IMR-90 (cell line): ENCODE measurements at regions not wholly inside any gene's neighbourhood (a gene's known extent, or its start where the extent isn't known, plus 50 kb on each side); places are given as distances from the start of the nearest gene placed in this dataset.

Source experiments
- ATAC-seq: fragments of 200-7000 bp; cut with Tn5 transposase; 2 replicates; pipeline ENCODE4 v1.9.1; 2020; ENCODE audit warnings: low read depth, mild to moderate bottlenecking, moderate library complexity
- BruUV-seq: library from RNA; stranded (reverse); fragments of 400-500 nt; replicated peaks from 2 replicates; lab custom pipeline; 2021; lab: Mats Ljungman, UMichigan
- CTCF ChIA-PET: fragments of 300-600 bp; formaldehyde crosslinking; extraction: SDS; loops from one replicate; lab custom pipeline; 2021; ENCODE audit warnings: antibody characterized with exemption; lab: Yijun Ruan, JAX
- POLR2A ChIA-PET: fragments of 300-600 bp; sonication (Branson Sonifier 250); formaldehyde crosslinking; loops from one replicate; lab custom pipeline; 2022; ENCODE audit warnings: antibody characterized with exemption; ENCODE audit not compliant: unreplicated experiment; lab: Charles Lee
- DNase-seq: peaks from one replicate; pipeline ENCODE4 v3.0.0; 2013
- H2AFZ ChIP-seq: replicated peaks from 2 replicates; pipeline ENCODE3; 2013; ENCODE audit warnings: low read length, mild to moderate bottlenecking; ENCODE audit not compliant: poor library complexity
- H2AK5ac ChIP-seq: 2 replicates; pipeline ENCODE4 v1.6.1; 2013; ENCODE audit warnings: low read depth, low read length, inconsistent platforms
- H2AK9ac ChIP-seq: replicated peaks from 2 replicates; pipeline ENCODE3; 2013; ENCODE audit warnings: mild to moderate bottlenecking, low read depth, low read length, moderate library complexity; ENCODE audit not compliant: poor library complexity
- H2BK120ac ChIP-seq: 2 replicates; pipeline ENCODE4 v1.6.1; 2013; ENCODE audit warnings: low read depth, low read length, inconsistent platforms
- H2BK15ac ChIP-seq: 3 replicates; pipeline ENCODE4 v1.6.1; 2013; ENCODE audit warnings: low read depth, low read length, inconsistent platforms
- H2BK20ac ChIP-seq: 2 replicates; pipeline ENCODE4 v1.6.1; 2013; ENCODE audit warnings: low read depth, mild to moderate bottlenecking, inconsistent platforms, low read length, moderate library complexity
- H2BK5ac ChIP-seq: 2 replicates; pipeline ENCODE4 v1.6.1; 2013; ENCODE audit warnings: mild to moderate bottlenecking, low read depth, low read length, inconsistent platforms; ENCODE audit not compliant: poor library complexity, severe bottlenecking
- H3K14ac ChIP-seq: replicated peaks from 2 replicates; pipeline ENCODE4 v1.6.1; 2013; ENCODE audit warnings: low read depth, low read length, inconsistent platforms
- H3K18ac ChIP-seq: 2 replicates; pipeline ENCODE4 v1.6.1; 2013; ENCODE audit warnings: low read depth, low read length, control low read depth
- H3K23ac ChIP-seq: 2 replicates; pipeline ENCODE4 v1.6.1; 2013; ENCODE audit warnings: low read depth, low read length, inconsistent platforms
- H3K27ac ChIP-seq: 2 replicates; pipeline ENCODE4 v1.5.1; 2013; ENCODE audit warnings: mild to moderate bottlenecking, control low read depth, low read length; ENCODE audit not compliant: insufficient read depth
- H3K27me3 ChIP-seq: 2 replicates; pipeline ENCODE4 v1.6.1; 2013; ENCODE audit warnings: low read length; ENCODE audit not compliant: control insufficient read depth, insufficient read depth
- H3K36me3 ChIP-seq: 2 replicates; pipeline ENCODE4 v1.6.1; 2013; ENCODE audit warnings: low read length, mixed read lengths; ENCODE audit not compliant: control insufficient read depth, insufficient read depth
- H3K4ac ChIP-seq: 2 replicates; pipeline ENCODE4 v1.6.1; 2013; ENCODE audit warnings: low read depth, low read length, inconsistent platforms
- H3K4me1 ChIP-seq: 2 replicates; pipeline ENCODE4 v1.6.1; 2013; ENCODE audit warnings: low read length, mixed read lengths; ENCODE audit not compliant: control insufficient read depth, insufficient read depth
- H3K4me2 ChIP-seq: 2 replicates; pipeline ENCODE4 v1.6.1; 2013; ENCODE audit warnings: low read depth, mild to moderate bottlenecking, control low read depth, low read length, moderate library complexity
- H3K4me3 ChIP-seq: 2 replicates; pipeline ENCODE4 v1.5.1; 2013; ENCODE audit warnings: low read depth, mild to moderate bottlenecking, control low read depth, low read length, moderate library complexity; ENCODE audit not compliant: insufficient read depth
- H3K56ac ChIP-seq: 2 replicates; pipeline ENCODE4 v1.6.1; 2013; ENCODE audit warnings: low read length, inconsistent platforms; ENCODE audit not compliant: insufficient read depth; ENCODE audit errors: extremely low read depth
- H3K79me1 ChIP-seq, 2 experiments: 2 replicates each; pipeline ENCODE4 v1.6.1; 2013; ENCODE audit warnings: low read length in 2 of 2, inconsistent platforms in 1 of 2, low read depth in 1 of 2
- H3K9ac ChIP-seq: 2 replicates; pipeline ENCODE4 v1.6.1; 2013; ENCODE audit warnings: low read depth, low read length, control low read depth
- H3K9me1 ChIP-seq: 2 replicates; pipeline ENCODE4 v1.6.1; 2013; ENCODE audit warnings: low read length, inconsistent platforms; ENCODE audit not compliant: insufficient read depth
- H3K9me3 ChIP-seq: 2 replicates; pipeline ENCODE4 v1.6.1; 2013; ENCODE audit warnings: low read length; ENCODE audit not compliant: control insufficient read depth, insufficient read depth
- H4K20me1 ChIP-seq: 2 replicates; pipeline ENCODE4 v1.6.1; 2013; ENCODE audit warnings: low read length, inconsistent platforms; ENCODE audit not compliant: insufficient read depth
- H4K5ac ChIP-seq: 2 replicates; pipeline ENCODE4 v1.6.1; 2013; ENCODE audit warnings: mild to moderate bottlenecking, low read depth, low read length, control low read depth
- H4K8ac ChIP-seq, 2 experiments: 2 replicates each; pipeline ENCODE4 v1.6.1; 2013; ENCODE audit warnings: low read depth in 2 of 2, low read length in 2 of 2, control low read depth in 1 of 2, inconsistent platforms in 1 of 2
- H4K91ac ChIP-seq: 2 replicates; pipeline ENCODE4 v1.6.1; 2013; ENCODE audit warnings: low read depth, low read length, inconsistent platforms; ENCODE audit not compliant: insufficient read depth
- CEBPB ChIP-seq: IDR thresholded peaks from 2 replicates; pipeline ENCODE4 v1.6.1; 2012; ENCODE audit warnings: low read depth, low read length, improper control_type of control experiment
- CHD1 ChIP-seq: IDR thresholded peaks from 2 replicates; pipeline ENCODE4 v1.6.1; 2012; ENCODE audit warnings: low read depth, low read length, improper control_type of control experiment
- CTCF ChIP-seq: conservative IDR thresholded peaks from 2 replicates; pipeline ENCODE4 v1.5.1; 2012; ENCODE audit warnings: mild to moderate bottlenecking, low read depth, low read length, improper control_type of control experiment
- FOS ChIP-seq: fragments of 150-350 bp; IDR thresholded peaks from 2 replicates; pipeline ENCODE4 v1.6.1; 2016; ENCODE audit warnings: low read depth, low read length
- MAFK ChIP-seq: IDR thresholded peaks from 2 replicates; pipeline ENCODE4 v1.6.1; 2012; ENCODE audit warnings: low read depth, low read length, improper control_type of control experiment
- MAZ ChIP-seq: IDR thresholded peaks from 2 replicates; pipeline ENCODE4 v1.6.1; 2012; ENCODE audit warnings: low read depth, mild to moderate bottlenecking, low read length, improper control_type of control experiment, moderate library complexity, borderline replicate concordance
- MXI1 ChIP-seq: IDR thresholded peaks from 2 replicates; pipeline ENCODE4 v1.6.1; 2012; ENCODE audit warnings: low read depth, mild to moderate bottlenecking, low read length, moderate library complexity, borderline replicate concordance
- NFE2L2 ChIP-seq: fragments of 150-350 bp; IDR thresholded peaks from 2 replicates; pipeline ENCODE4 v1.6.1; 2016; ENCODE audit warnings: low read depth, mild to moderate bottlenecking, low read length
- POLR2A ChIP-seq: IDR thresholded peaks from 2 replicates; pipeline ENCODE4 v1.6.1; 2012; ENCODE audit warnings: mild to moderate bottlenecking, low read depth, low read length
- RAD21 ChIP-seq: IDR thresholded peaks from 2 replicates; pipeline ENCODE4 v1.6.1; 2012; ENCODE audit warnings: low read length, improper control_type of control experiment
- RCOR1 ChIP-seq: IDR thresholded peaks from 2 replicates; pipeline ENCODE4 v1.6.1; 2012; ENCODE audit warnings: mild to moderate bottlenecking, low read length, improper control_type of control experiment; ENCODE audit not compliant: insufficient replicate concordance
- RFX5 ChIP-seq: IDR thresholded peaks from 2 replicates; pipeline ENCODE4 v1.8.0; 2012; ENCODE audit warnings: low read depth, mild to moderate bottlenecking, low read length, moderate library complexity
- SMC3 ChIP-seq: fragments of 150-350 bp; IDR thresholded peaks from 2 replicates; pipeline ENCODE4 v1.6.1; 2016; ENCODE audit warnings: low read depth, mild to moderate bottlenecking, antibody characterized with exemption, low read length, moderate library complexity
- WGBS, 2 experiments: methylation state at CpG; one replicate each; pipeline versions ENCODE4 v1.1.5 to v1.1.7; 2013; ENCODE audit warnings: missing lambda C conversion rate in 2 of 2; ENCODE audit not compliant: insufficient read length in 1 of 2; ENCODE audit errors: extremely low coverage in 2 of 2; 5-methylcytosine and 5-hydroxymethylcytosine counted together
- dilution Hi-C: fragments of 300-500 bp; cut with HindIII; formaldehyde crosslinking; loops from one replicate; pipeline ENCODE4 v1.14.3; 2018; ENCODE audit warnings: low sequenced_read_pairs; ENCODE audit not compliant: unreplicated experiment
- in situ Hi-C: fragments of 300-500 bp; cut with MboI; formaldehyde crosslinking; loops from 3 replicates; pipeline ENCODE4 v1.14.3; 2019; ENCODE audit warnings: low sequenced_read_pairs, inconsistent platforms, mixed read lengths
- intact Hi-C: fragments of 100-400 bp; cut with micrococcal nuclease; formaldehyde crosslinking; loops from 2 replicates; pipeline ENCODE4 v1.10.0; 2022
- TF ChIP-seq, protein P1 (sequence below): fragments of 150-350 bp; IDR thresholded peaks from 2 replicates; pipeline ENCODE4 v1.6.1; 2017; ENCODE audit warnings: mild to moderate bottlenecking, antibody characterized with exemption, low read length, low read depth

DNA sequence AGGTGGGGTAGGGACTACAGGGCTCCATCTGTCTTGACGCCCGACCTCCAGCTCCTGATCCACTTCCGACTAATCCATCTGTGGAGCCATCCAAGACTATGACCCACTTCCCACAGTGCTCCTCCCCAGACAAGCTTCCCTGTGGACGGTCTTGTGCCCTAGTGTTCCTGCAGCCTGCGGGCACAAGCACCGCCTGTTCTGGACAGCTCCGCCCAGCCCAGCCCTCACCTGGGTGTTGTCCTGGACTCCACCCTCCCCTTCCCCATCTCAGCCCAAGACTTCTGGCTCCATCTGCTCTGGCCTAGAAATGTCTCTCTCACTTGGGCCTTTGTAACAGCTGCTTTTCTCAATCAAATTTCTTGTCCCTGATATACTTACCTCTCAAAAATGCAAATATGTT is 102.0 kb downstream of the MAFB start:
- no peak overlapping the region for H3K18ac ChIP-seq
- 62% methylated on average over 7 of the region's 7 CpGs; no CpG with 5 or more reads in 1 of the 2 experiments for WGBS, 2 experiments
- CTCF ChIA-PET, result interaction anchor here (0.5 kb wide), 1 partner anchor 821 kb away, joined by 3 read pairs; no protein-coding TSS in a partner anchor
- H3K4me3 ChIP-seq, result no peak overlapping the region
- no peak overlapping the region for H2AK9ac ChIP-seq
- no peaks in the 10 kb centered on the region for H3K79me1 ChIP-seq
- DNase-seq, result no peak
- H3K56ac ChIP-seq, result no peak overlapping the region
- no peak overlapping the region for H2BK120ac ChIP-seq
- in situ Hi-C loops, result no loop called here
- H4K91ac ChIP-seq, result no peak overlapping the region
- TF ChIP-seq, protein P1, sequence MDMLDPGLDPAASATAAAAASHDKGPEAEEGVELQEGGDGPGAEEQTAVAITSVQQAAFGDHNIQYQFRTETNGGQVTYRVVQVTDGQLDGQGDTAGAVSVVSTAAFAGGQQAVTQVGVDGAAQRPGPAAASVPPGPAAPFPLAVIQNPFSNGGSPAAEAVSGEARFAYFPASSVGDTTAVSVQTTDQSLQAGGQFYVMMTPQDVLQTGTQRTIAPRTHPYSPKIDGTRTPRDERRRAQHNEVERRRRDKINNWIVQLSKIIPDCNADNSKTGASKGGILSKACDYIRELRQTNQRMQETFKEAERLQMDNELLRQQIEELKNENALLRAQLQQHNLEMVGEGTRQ, result no peak
- TF ChIP-seq CTCF (no peak), MAZ (no peak), RCOR1 (no peak), CEBPB (no peak), FOS (no peak), SMC3 (no peak), MXI1 (no peak), NFE2L2 (no peak), RFX5 (no peak), RAD21 (no peak), CHD1 (no peak), POLR2A (no peak), MAFK (no peak)
- ATAC-seq, result no peak
- no peak overlapping the region for H3K4me2 ChIP-seq
- H2BK5ac ChIP-seq, result no peak overlapping the region
- H3K14ac ChIP-seq, result no peak overlapping the region
- H3K23ac ChIP-seq, result no peak overlapping the region
- H3K4ac ChIP-seq, result no peak overlapping the region
- no peak overlapping the region for H2BK15ac ChIP-seq
- H2BK20ac ChIP-seq, result no peak overlapping the region
- no peaks in the 10 kb centered on the region for H3K9me3 ChIP-seq
- no peaks in the 10 kb centered on the region for H3K36me3 ChIP-seq
- H2AFZ ChIP-seq, result no peak overlapping the region
- H4K5ac ChIP-seq, result no peak overlapping the region
- BruUV-seq, result no TSS peak
- no peak overlapping the region for H2AK5ac ChIP-seq
- no peaks in the 10 kb centered on the region for H4K20me1 ChIP-seq
- H3K9me1 ChIP-seq, result no peaks in the 10 kb centered on the region
- dilution Hi-C loops, result no loop called here
- intact Hi-C loops, result no loop called here
- no peak overlapping the region for H3K9ac ChIP-seq
- no peak overlapping the region for H4K8ac ChIP-seq
- POLR2A ChIA-PET, result no interaction called here
- H3K27me3 ChIP-seq, result no peaks in the 10 kb centered on the region
- no peak overlapping the region for H3K27ac ChIP-seq
- no peaks in the 10 kb centered on the region for H3K4me1 ChIP-seq
